SK-N-SH treated with all-trans-retinoic acid at 6 μM for 48 hours (cell line): ENCODE measurements at regions not wholly inside any gene's neighbourhood (a gene's known extent, or its start where the extent isn't known, plus 50 kb on each side); places are given as distances from the start of the nearest gene placed in this dataset.
"Not testable (repeated sequence)": the region's sequence is repeated elsewhere in the genome, so short reads cannot be mapped to it uniquely, and the experiment has no call there.

Source experiments
- ATAC-seq: fragments of 200-7000 bp; cut with Tn5 transposase; 3 replicates; pipeline ENCODE4 v1.9.1; 2020; ENCODE audit warnings: mild to moderate bottlenecking, moderate library complexity
- ARNTL ChIP-seq: fragments of 450-650 bp; formaldehyde crosslinking; IDR thresholded peaks from 2 replicates; pipeline ENCODE4 v1.5.0; 2020; ENCODE audit warnings: low read depth, mild to moderate bottlenecking, moderate library complexity, borderline replicate concordance
- BACH2 ChIP-seq: fragments of 250-450 bp; sonication (Bioruptor Pico); IDR thresholded peaks from 2 replicates; pipeline ENCODE4 v1.9.0; 2021; ENCODE audit warnings: mild to moderate bottlenecking, borderline replicate concordance
- CREB5 ChIP-seq: fragments of 250-450 bp; sonication (Bioruptor Pico); IDR thresholded peaks from 2 replicates; pipeline ENCODE4 v1.5.1; 2020; ENCODE audit warnings: low read depth, mild to moderate bottlenecking, moderate library complexity
- CSDC2 ChIP-seq: fragments of 250-450 bp; sonication (Bioruptor Pico); IDR thresholded peaks from 2 replicates; pipeline ENCODE4 v1.5.0; 2020; ENCODE audit warnings: mild to moderate bottlenecking, moderate library complexity
- ESRRG ChIP-seq: fragments of 250-450 bp; sonication (Bioruptor Pico); IDR thresholded peaks from 2 replicates; pipeline ENCODE4 v1.6.1; 2021; ENCODE audit warnings: mild to moderate bottlenecking
- GLIS3 ChIP-seq: fragments of 250-450 bp; sonication (Bioruptor Pico); IDR thresholded peaks from 2 replicates; pipeline ENCODE4 v1.5.0; 2020; ENCODE audit warnings: mild to moderate bottlenecking, moderate library complexity
- OSR1 ChIP-seq: fragments of 250-450 bp; sonication (Bioruptor Pico); IDR thresholded peaks from 2 replicates; pipeline ENCODE4 v1.8.0; 2022; ENCODE audit warnings: moderate library complexity, mild to moderate bottlenecking, inconsistent platforms
- PATZ1 ChIP-seq: fragments of 250-450 bp; sonication (Bioruptor Pico); IDR thresholded peaks from 2 replicates; pipeline ENCODE4 v1.8.0; 2020; ENCODE audit warnings: mild to moderate bottlenecking, moderate library complexity, borderline replicate concordance
- PPARA ChIP-seq: fragments of 250-450 bp; sonication (Bioruptor Pico); IDR thresholded peaks from 2 replicates; pipeline ENCODE4 v1.5.0; 2020; ENCODE audit warnings: mild to moderate bottlenecking, borderline replicate concordance
- RARB ChIP-seq: fragments of 250-450 bp; sonication (Bioruptor Pico); IDR thresholded peaks from 2 replicates; pipeline ENCODE4 v1.8.0; 2021; ENCODE audit warnings: mild to moderate bottlenecking, moderate library complexity
- SNAI2 ChIP-seq: fragments of 250-450 bp; sonication (Bioruptor Pico); IDR thresholded peaks from 2 replicates; pipeline ENCODE4 v1.5.0; 2020; ENCODE audit warnings: mild to moderate bottlenecking, moderate library complexity
- TCF4 ChIP-seq: fragments of 250-450 bp; sonication (Bioruptor Pico); IDR thresholded peaks from 2 replicates; pipeline ENCODE4 v1.8.0; 2021; ENCODE audit warnings: mild to moderate bottlenecking, moderate library complexity, borderline replicate concordance
- TOX ChIP-seq: fragments of 250-450 bp; sonication (Bioruptor Pico); IDR thresholded peaks from 2 replicates; pipeline ENCODE4 v1.8.0; 2021; ENCODE audit warnings: mild to moderate bottlenecking, moderate library complexity, borderline replicate concordance
- TSHZ2 ChIP-seq: fragments of 250-450 bp; sonication (Bioruptor Pico); IDR thresholded peaks from 2 replicates; pipeline ENCODE4 v1.5.0; 2020; ENCODE audit warnings: mild to moderate bottlenecking, moderate library complexity
- ZC3H10 ChIP-seq: fragments of 250-450 bp; sonication (Bioruptor Pico); IDR thresholded peaks from 2 replicates; pipeline ENCODE4 v1.5.1; 2021; ENCODE audit warnings: mild to moderate bottlenecking, moderate library complexity
- ZFP3 ChIP-seq: fragments of 250-450 bp; sonication (Bioruptor Pico); IDR thresholded peaks from 2 replicates; pipeline ENCODE4 v1.5.0; 2020; ENCODE audit warnings: mild to moderate bottlenecking, moderate library complexity
- ZNF70 ChIP-seq: fragments of 450-650 bp; formaldehyde crosslinking; IDR thresholded peaks from 2 replicates; pipeline ENCODE4 v1.5.0; 2020; ENCODE audit warnings: mild to moderate bottlenecking, moderate library complexity
- ZNF8 ChIP-seq: fragments of 450-650 bp; formaldehyde crosslinking; IDR thresholded peaks from 2 replicates; pipeline ENCODE4 v1.5.0; 2020; ENCODE audit warnings: mild to moderate bottlenecking, moderate library complexity
- TF ChIP-seq, protein P1 (sequence below): fragments of 250-450 bp; sonication (Bioruptor Pico); IDR thresholded peaks from 2 replicates; pipeline ENCODE4 v1.8.0; 2021; ENCODE audit warnings: low read depth, mild to moderate bottlenecking, moderate library complexity, borderline replicate concordance
- TF ChIP-seq, protein P2 (sequence below): fragments of 250-450 bp; sonication (Bioruptor Pico); IDR thresholded peaks from 2 replicates; pipeline ENCODE4 v1.5.1; 2021; ENCODE audit warnings: mild to moderate bottlenecking, moderate library complexity

GRCh38 chr3:144963810-144964209 is 992.2 kb downstream of the DIPK2A start:
- TF ChIP-seq, protein P1, sequence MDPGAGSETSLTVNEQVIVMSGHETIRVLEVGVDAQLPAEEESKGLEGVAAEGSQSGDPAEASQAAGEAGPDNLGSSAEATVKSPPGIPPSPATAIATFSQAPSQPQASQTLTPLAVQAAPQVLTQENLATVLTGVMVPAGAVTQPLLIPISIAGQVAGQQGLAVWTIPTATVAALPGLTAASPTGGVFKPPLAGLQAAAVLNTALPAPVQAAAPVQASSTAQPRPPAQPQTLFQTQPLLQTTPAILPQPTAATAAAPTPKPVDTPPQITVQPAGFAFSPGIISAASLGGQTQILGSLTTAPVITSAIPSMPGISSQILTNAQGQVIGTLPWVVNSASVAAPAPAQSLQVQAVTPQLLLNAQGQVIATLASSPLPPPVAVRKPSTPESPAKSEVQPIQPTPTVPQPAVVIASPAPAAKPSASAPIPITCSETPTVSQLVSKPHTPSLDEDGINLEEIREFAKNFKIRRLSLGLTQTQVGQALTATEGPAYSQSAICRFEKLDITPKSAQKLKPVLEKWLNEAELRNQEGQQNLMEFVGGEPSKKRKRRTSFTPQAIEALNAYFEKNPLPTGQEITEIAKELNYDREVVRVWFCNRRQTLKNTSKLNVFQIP: no peak
- no peak for TF ChIP-seq ZFP3 (CRISPR knock-in tag)
- TF ChIP-seq CREB5 (CRISPR knock-in tag): no peak
- TF ChIP-seq GLIS3 (CRISPR knock-in tag): no peak
- no peak for TF ChIP-seq TOX
- TF ChIP-seq, protein P2, sequence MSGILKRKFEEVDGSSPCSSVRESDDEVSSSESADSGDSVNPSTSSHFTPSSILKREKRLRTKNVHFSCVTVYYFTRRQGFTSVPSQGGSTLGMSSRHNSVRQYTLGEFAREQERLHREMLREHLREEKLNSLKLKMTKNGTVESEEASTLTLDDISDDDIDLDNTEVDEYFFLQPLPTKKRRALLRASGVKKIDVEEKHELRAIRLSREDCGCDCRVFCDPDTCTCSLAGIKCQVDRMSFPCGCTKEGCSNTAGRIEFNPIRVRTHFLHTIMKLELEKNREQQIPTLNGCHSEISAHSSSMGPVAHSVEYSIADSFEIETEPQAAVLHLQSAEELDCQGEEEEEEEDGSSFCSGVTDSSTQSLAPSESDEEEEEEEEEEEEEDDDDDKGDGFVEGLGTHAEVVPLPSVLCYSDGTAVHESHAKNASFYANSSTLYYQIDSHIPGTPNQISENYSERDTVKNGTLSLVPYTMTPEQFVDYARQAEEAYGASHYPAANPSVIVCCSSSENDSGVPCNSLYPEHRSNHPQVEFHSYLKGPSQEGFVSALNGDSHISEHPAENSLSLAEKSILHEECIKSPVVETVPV (CRISPR knock-in tag): no peak
- no peak for TF ChIP-seq ZNF8 (CRISPR knock-in tag)
- TF ChIP-seq OSR1 (CRISPR knock-in tag): no peak
- TF ChIP-seq ESRRG: no peak
- no peak for TF ChIP-seq TSHZ2 (CRISPR knock-in tag)
- TF ChIP-seq, all 23 proteins: peak for 0
- no peak for ATAC-seq

DNA sequence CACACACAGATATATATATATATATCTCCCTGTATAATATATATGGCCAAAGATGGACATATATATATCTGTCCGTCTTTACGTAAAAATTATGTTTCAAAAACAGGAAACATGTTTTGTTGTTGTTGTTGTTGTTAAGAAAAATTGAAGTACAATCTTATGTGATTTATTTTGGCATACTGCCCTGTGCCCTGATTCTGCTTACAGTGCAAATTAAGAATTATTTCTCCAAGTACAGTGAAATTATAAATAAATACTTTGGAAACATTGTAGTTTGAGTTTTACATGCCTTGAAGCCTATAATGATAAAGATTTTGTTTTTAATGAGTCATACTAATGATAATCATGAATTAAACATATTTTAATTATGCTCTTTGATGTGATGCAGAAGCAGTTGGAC is 994.9 kb downstream of the DIPK2A start:
- no peak for ATAC-seq
- TF ChIP-seq, protein P2 (CRISPR knock-in tag): no peak
- TF ChIP-seq GLIS3 (CRISPR knock-in tag) (no peak), RARB (CRISPR knock-in tag) (no peak), TSHZ2 (CRISPR knock-in tag) (no peak), ZNF70 (CRISPR knock-in tag) (no peak), PATZ1 (CRISPR knock-in tag) (no peak)

- TF ChIP-seq TCF4 (no peak), CSDC2 (no peak), ZC3H10 (CRISPR knock-in tag) (no peak), TOX (no peak), PATZ1 (CRISPR knock-in tag) (no peak), GLIS3 (CRISPR knock-in tag) (no peak), PPARA (CRISPR knock-in tag) (no peak), ZFP3 (CRISPR knock-in tag) (no peak), BACH2 (CRISPR knock-in tag) (no peak), ARNTL (CRISPR knock-in tag) (no peak), OSR1 (CRISPR knock-in tag) (no peak), SNAI2 (no peak), ESRRG (no peak), RARB (CRISPR knock-in tag) (no peak)
- ATAC-seq: no peak
Observed at GRCh38 chr3:144968750-144969350, 997.2 kb downstream of the DIPK2A start.

GRCh38 chr3:144984481-144984880 is 1012.9 kb downstream of the DIPK2A start:
- ATAC-seq: not testable (repeated sequence)
